ENCODE measurements at regions not wholly inside any gene's neighbourhood (a gene's known extent, or its start where the extent isn't known, plus 50 kb on each side); places are given as distances from the start of the nearest gene placed in this dataset.

DNA sequence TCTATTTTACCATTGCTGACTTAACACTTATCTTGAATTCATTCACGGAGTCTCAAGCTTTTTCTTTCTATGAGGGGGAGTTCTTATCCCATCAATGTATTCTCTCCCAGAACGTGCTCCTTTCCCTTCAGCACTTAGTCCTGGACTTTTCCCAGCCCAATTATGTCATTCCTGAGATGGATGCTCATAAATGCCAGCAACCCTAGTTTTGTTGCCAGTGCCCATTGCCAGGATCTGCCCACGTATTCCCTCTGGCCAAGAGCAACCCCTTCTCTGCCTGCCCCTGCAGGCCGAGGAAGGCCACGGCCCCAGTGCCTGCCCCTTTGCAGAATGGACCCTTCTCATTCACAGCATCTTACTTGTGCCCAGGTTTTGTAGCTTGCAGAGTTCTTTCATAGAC, 67.4 kb upstream of the PPP1R3C start:
- H3K27me3 ChIP-seq (ENCODE audit: control insufficient read depth, insufficient read depth, low read length), result peaks cover 3% of the 10 kb centered on the region; the same call in 1 of the 2 replicates
- ATAC-seq (no peak), DNase-seq (ENCODE audit: low read depth, low spot score) (no peak)
- in situ Hi-C loops (cut with HindIII; ENCODE audit: low pct_unique_long_range_greater_than_20kb, low sequenced_read_pairs), result no loop called here
- H3K4me1 ChIP-seq (ENCODE audit: control insufficient read depth, insufficient read depth, low read length), result no peaks in the 10 kb centered on the region
- TF ChIP-seq, protein P1, sequence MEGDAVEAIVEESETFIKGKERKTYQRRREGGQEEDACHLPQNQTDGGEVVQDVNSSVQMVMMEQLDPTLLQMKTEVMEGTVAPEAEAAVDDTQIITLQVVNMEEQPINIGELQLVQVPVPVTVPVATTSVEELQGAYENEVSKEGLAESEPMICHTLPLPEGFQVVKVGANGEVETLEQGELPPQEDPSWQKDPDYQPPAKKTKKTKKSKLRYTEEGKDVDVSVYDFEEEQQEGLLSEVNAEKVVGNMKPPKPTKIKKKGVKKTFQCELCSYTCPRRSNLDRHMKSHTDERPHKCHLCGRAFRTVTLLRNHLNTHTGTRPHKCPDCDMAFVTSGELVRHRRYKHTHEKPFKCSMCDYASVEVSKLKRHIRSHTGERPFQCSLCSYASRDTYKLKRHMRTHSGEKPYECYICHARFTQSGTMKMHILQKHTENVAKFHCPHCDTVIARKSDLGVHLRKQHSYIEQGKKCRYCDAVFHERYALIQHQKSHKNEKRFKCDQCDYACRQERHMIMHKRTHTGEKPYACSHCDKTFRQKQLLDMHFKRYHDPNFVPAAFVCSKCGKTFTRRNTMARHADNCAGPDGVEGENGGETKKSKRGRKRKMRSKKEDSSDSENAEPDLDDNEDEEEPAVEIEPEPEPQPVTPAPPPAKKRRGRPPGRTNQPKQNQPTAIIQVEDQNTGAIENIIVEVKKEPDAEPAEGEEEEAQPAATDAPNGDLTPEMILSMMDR (IDR thresholded peaks at IDR 0.05), result no peak
- TF ChIP-seq, protein P2, sequence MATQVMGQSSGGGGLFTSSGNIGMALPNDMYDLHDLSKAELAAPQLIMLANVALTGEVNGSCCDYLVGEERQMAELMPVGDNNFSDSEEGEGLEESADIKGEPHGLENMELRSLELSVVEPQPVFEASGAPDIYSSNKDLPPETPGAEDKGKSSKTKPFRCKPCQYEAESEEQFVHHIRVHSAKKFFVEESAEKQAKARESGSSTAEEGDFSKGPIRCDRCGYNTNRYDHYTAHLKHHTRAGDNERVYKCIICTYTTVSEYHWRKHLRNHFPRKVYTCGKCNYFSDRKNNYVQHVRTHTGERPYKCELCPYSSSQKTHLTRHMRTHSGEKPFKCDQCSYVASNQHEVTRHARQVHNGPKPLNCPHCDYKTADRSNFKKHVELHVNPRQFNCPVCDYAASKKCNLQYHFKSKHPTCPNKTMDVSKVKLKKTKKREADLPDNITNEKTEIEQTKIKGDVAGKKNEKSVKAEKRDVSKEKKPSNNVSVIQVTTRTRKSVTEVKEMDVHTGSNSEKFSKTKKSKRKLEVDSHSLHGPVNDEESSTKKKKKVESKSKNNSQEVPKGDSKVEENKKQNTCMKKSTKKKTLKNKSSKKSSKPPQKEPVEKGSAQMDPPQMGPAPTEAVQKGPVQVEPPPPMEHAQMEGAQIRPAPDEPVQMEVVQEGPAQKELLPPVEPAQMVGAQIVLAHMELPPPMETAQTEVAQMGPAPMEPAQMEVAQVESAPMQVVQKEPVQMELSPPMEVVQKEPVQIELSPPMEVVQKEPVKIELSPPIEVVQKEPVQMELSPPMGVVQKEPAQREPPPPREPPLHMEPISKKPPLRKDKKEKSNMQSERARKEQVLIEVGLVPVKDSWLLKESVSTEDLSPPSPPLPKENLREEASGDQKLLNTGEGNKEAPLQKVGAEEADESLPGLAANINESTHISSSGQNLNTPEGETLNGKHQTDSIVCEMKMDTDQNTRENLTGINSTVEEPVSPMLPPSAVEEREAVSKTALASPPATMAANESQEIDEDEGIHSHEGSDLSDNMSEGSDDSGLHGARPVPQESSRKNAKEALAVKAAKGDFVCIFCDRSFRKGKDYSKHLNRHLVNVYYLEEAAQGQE (IDR thresholded peaks at IDR 0.05; ENCODE audit: insufficient read depth in 1 of 2, low read depth in 2 of 2, low read length in 1 of 2), result no peak
- TF ChIP-seq SIN3A (IDR thresholded peaks at IDR 0.05; ENCODE audit: borderline replicate concordance, insufficient read depth, low read depth, low read length), result no peak
- TF ChIP-seq POLR2AphosphoS5 (IDR thresholded peaks at IDR 0.05; ENCODE audit: low read depth, low read length), result no peak
- TF ChIP-seq TCF7L2 (IDR thresholded peaks at IDR 0.05; ENCODE audit: low read depth, low read length), result no peak
- POLR2A ChIA-PET, result no interaction called here
- no TSS peak for BruUV-seq (replicated peaks)
- intact Hi-C loops (cut with micrococcal nuclease; ENCODE audit: unreplicated experiment), result no loop called here
- no peak overlapping the region for H3K4me3 ChIP-seq (ENCODE audit: low read depth in 2 of 2, low read length in 2 of 2)
- no peaks in the 10 kb centered on the region for H3K9me3 ChIP-seq (ENCODE audit: control insufficient read depth, insufficient read depth, low read depth, low read length)
- no peak overlapping the region for H3K27ac ChIP-seq (ENCODE audit: low read length)
- no peaks in the 10 kb centered on the region for H3K36me3 ChIP-seq (ENCODE audit: control insufficient read depth, insufficient read depth, low read length)
- CTCF ChIA-PET, result no interaction called here

DNA sequence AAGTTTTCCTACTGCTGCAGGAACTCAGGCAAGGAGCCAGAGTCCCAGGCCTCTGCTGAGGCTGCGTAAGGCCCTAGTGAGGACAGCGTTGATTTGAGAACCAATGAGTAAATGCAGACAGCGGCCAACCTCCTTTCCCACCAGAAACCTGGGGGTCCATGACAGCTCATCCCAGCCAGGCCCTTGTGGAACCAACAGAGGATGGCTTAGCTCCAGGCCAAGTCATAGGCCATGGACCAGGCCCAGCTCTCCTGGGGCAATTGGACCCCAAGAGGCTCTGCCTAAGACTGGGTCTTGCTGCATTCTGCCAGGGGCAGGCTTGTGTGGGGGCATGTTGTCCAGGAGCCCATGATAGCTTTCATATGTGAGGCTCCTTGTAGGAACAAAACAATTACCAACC, 65.4 kb upstream of the PPP1R3C start:
- no peaks in the 10 kb centered on the region for H3K4me1 ChIP-seq (ENCODE audit: control insufficient read depth, insufficient read depth, low read length)
- BruUV-seq (replicated peaks), result no TSS peak
- no peak for ATAC-seq
- intact Hi-C loops (cut with micrococcal nuclease; ENCODE audit: unreplicated experiment), result no loop called here
- H3K27ac ChIP-seq (ENCODE audit: low read length), result no peak overlapping the region
- H3K27me3 ChIP-seq (ENCODE audit: control insufficient read depth, insufficient read depth, low read length), result no peaks in the 10 kb centered on the region; the same call in 1 of the 2 replicates
- TF ChIP-seq, protein P1 (IDR thresholded peaks at IDR 0.05), result no peak
- no peaks in the 10 kb centered on the region for H3K9me3 ChIP-seq (ENCODE audit: control insufficient read depth, insufficient read depth, low read depth, low read length)
- CTCF ChIA-PET, result no interaction called here
- no peak overlapping the region for H3K4me3 ChIP-seq (ENCODE audit: low read depth in 2 of 2, low read length in 2 of 2)
- in situ Hi-C loops (cut with HindIII; ENCODE audit: low pct_unique_long_range_greater_than_20kb, low sequenced_read_pairs), result no loop called here
- DNase-seq (ENCODE audit: low read depth, low spot score), result no peak
- POLR2A ChIA-PET, result interaction anchor here (0.6 kb wide), 2 partner anchors 86 to 227 kb away, joined by 9 to 12 read pairs; no protein-coding TSS in a partner anchor
- H3K36me3 ChIP-seq (ENCODE audit: control insufficient read depth, insufficient read depth, low read length), result no peaks in the 10 kb centered on the region

Measured in Panc1 (cell line).